H9 (cell line): ENCODE measurements at regions not wholly inside any gene's neighbourhood (a gene's known extent, or its start where the extent isn't known, plus 50 kb on each side); places are given as distances from the start of the nearest gene placed in this dataset.

Experiments used
- DNase-seq: peaks from one replicate; pipeline ENCODE4 v3.0.0-alpha.2; 2017
- H2AFZ ChIP-seq: one replicate; pipeline ENCODE4 v1.6.1; 2013; ENCODE audit warnings: mild to moderate bottlenecking, low read length, control low read depth, moderate library complexity
- H2AK5ac ChIP-seq: 2 replicates; pipeline ENCODE4 v1.6.1; 2013; ENCODE audit warnings: low read length, control low read depth, mixed read lengths; ENCODE audit not compliant: insufficient read length
- H2BK120ac ChIP-seq: one replicate; pipeline ENCODE4 v1.6.1; 2013; ENCODE audit warnings: low read depth, mild to moderate bottlenecking, low read length, control low read depth, inconsistent platforms; ENCODE audit not compliant: poor library complexity, severe bottlenecking
- H2BK12ac ChIP-seq: 2 replicates; pipeline ENCODE4 v1.6.1; 2013; ENCODE audit warnings: low read length, control low read depth, mixed read lengths, low read depth; ENCODE audit not compliant: insufficient read length
- H2BK15ac ChIP-seq: 2 replicates; pipeline ENCODE4 v1.6.1; 2013; ENCODE audit warnings: low read depth, low read length, control low read depth
- H2BK20ac ChIP-seq: one replicate; pipeline ENCODE4 v1.6.1; 2013; ENCODE audit warnings: low read depth, mild to moderate bottlenecking, low read length, control low read depth, inconsistent platforms; ENCODE audit not compliant: poor library complexity, severe bottlenecking
- H2BK5ac ChIP-seq: 2 replicates; pipeline ENCODE4 v1.6.1; 2013; ENCODE audit warnings: low read length, control low read depth, mixed read lengths; ENCODE audit not compliant: insufficient read length
- H3K14ac ChIP-seq: 2 replicates; pipeline ENCODE4 v1.6.1; 2013; ENCODE audit warnings: low read length, control low read depth; ENCODE audit not compliant: insufficient read depth
- H3K18ac ChIP-seq: 2 replicates; pipeline ENCODE4 v1.6.1; 2013; ENCODE audit warnings: low read depth, mild to moderate bottlenecking, mixed read lengths, low read length, control low read depth; ENCODE audit not compliant: insufficient read length
- H3K23ac ChIP-seq: 2 replicates; pipeline ENCODE4 v1.6.1; 2013; ENCODE audit warnings: low read length, control low read depth, mixed read lengths, low read depth; ENCODE audit not compliant: insufficient read length
- H3K23me2 ChIP-seq: 2 replicates; pipeline ENCODE4 v1.6.1; 2013; ENCODE audit warnings: low read depth, mild to moderate bottlenecking, mixed read lengths, low read length, control low read depth; ENCODE audit not compliant: insufficient read length, poor library complexity, severe bottlenecking
- H3K27ac ChIP-seq: 2 replicates; pipeline ENCODE4 v1.5.1; 2013; ENCODE audit warnings: low read length, control low read depth, mixed read lengths, low read depth; ENCODE audit not compliant: insufficient read length
- H3K27me3 ChIP-seq: 2 replicates; pipeline ENCODE4 v1.6.1; 2013; ENCODE audit warnings: low read length, control low read depth, inconsistent platforms; ENCODE audit not compliant: insufficient read depth
- H3K4ac ChIP-seq: 2 replicates; pipeline ENCODE4 v1.6.1; 2013; ENCODE audit warnings: low read depth, mild to moderate bottlenecking, control low read depth, inconsistent platforms, low read length, moderate library complexity
- H3K4me1 ChIP-seq: 2 replicates; pipeline ENCODE4 v1.6.1; 2013; ENCODE audit warnings: low read length, control low read depth, inconsistent platforms; ENCODE audit not compliant: insufficient read depth
- H3K4me2 ChIP-seq: 2 replicates; pipeline ENCODE4 v1.6.1; 2013; ENCODE audit warnings: low read length, control low read depth, mixed read lengths; ENCODE audit not compliant: insufficient read length, insufficient read depth
- H3K56ac ChIP-seq: 2 replicates; pipeline ENCODE4 v1.6.1; 2013; ENCODE audit warnings: low read depth, mild to moderate bottlenecking, mixed read lengths, low read length, control low read depth; ENCODE audit not compliant: insufficient read length
- H3K79me1 ChIP-seq: 2 replicates; pipeline ENCODE4 v1.6.1; 2013; ENCODE audit warnings: low read depth, mild to moderate bottlenecking, moderate library complexity, low read length, control low read depth, inconsistent platforms; ENCODE audit not compliant: insufficient read depth, poor library complexity, severe bottlenecking
- H3K79me2 ChIP-seq: 2 replicates; pipeline ENCODE4 v1.6.1; 2013; ENCODE audit warnings: low read length, control low read depth, inconsistent platforms; ENCODE audit not compliant: insufficient read depth
- H3K9ac ChIP-seq: 2 replicates; pipeline ENCODE4 v1.6.1; 2013; ENCODE audit warnings: low read length, control low read depth, mixed read lengths; ENCODE audit not compliant: insufficient read length; ENCODE audit errors: extremely low read depth
- H3K9me3 ChIP-seq: one replicate; pipeline ENCODE4 v1.6.1; 2013; ENCODE audit warnings: low read depth, low read length, inconsistent platforms; ENCODE audit not compliant: control insufficient read depth
- H3T11ph ChIP-seq: one replicate; pipeline ENCODE4 v1.6.1; 2013; ENCODE audit warnings: mild to moderate bottlenecking, low read length, control low read depth, inconsistent platforms
- H4K20me1 ChIP-seq: one replicate; pipeline ENCODE4 v1.6.1; 2013; ENCODE audit not compliant: control insufficient read depth, insufficient read length, insufficient read depth
- H4K5ac ChIP-seq: 2 replicates; pipeline ENCODE4 v1.6.1; 2013; ENCODE audit warnings: low read depth, mild to moderate bottlenecking, mixed read lengths, low read length, control low read depth; ENCODE audit not compliant: insufficient read length
- H4K8ac ChIP-seq: replicated peaks from 2 replicates; pipeline ENCODE4 v1.6.1; 2013; ENCODE audit warnings: low read length, control low read depth, mixed read lengths, low read depth; ENCODE audit not compliant: insufficient read length
- H4K91ac ChIP-seq: 2 replicates; pipeline ENCODE4 v1.6.1; 2013; ENCODE audit warnings: low read depth, mild to moderate bottlenecking, moderate library complexity, mixed read lengths, low read length, control low read depth; ENCODE audit not compliant: insufficient read length
- H3K27ac Mint-ChIP-seq, 3 experiments: 2 replicates in 2 of 3; 3 replicates in 1 of 3; pipeline ENCODE4 v1.8.0; 2020 to 2021; ENCODE audit warnings: mixed read lengths in 3 of 3, mild to moderate bottlenecking in 1 of 3, moderate library complexity in 1 of 3
- H3K27me3 Mint-ChIP-seq: 2 replicates; pipeline ENCODE4 v1.8.0; 2021; ENCODE audit warnings: low read depth, mild to moderate bottlenecking, moderate library complexity, mixed read lengths
- H3K36me3 Mint-ChIP-seq, 3 experiments: 2 replicates in 2 of 3; 3 replicates in 1 of 3; pipeline ENCODE4 v1.8.0; 2020 to 2021; ENCODE audit warnings: low read depth in 3 of 3, mixed read lengths in 3 of 3; ENCODE audit not compliant: insufficient read depth in 1 of 3
- H3K4me1 Mint-ChIP-seq, 2 experiments: 2 replicates each; pipeline ENCODE4 v1.8.0; 2020; ENCODE audit warnings: mixed read lengths in 2 of 2
- H3K4me3 Mint-ChIP-seq, 2 experiments: 2 replicates in 1 of 2; 3 replicates in 1 of 2; pipeline ENCODE4 v1.8.0; 2020 to 2021; ENCODE audit warnings: mild to moderate bottlenecking in 2 of 2, mixed read lengths in 2 of 2, moderate library complexity in 1 of 2
- H3K9me3 Mint-ChIP-seq, 2 experiments: 2 replicates in 1 of 2; 3 replicates in 1 of 2; pipeline ENCODE4 v1.8.0; 2020; ENCODE audit warnings: mild to moderate bottlenecking in 2 of 2, mixed read lengths in 2 of 2, moderate library complexity in 1 of 2
- WGBS: extraction: QIAGEN DNeasy Blood & Tissue Kit; methylation state at CpG from one replicate; pipeline ENCODE4 v1.1.7; 2013; ENCODE audit warnings: missing lambda C conversion rate, low lambda C conversion rate, mixed read lengths; ENCODE audit not compliant: insufficient read length; ENCODE audit errors: extremely low coverage; 5-methylcytosine and 5-hydroxymethylcytosine counted together
- TF ChIP-seq, protein P1 (sequence below): fragments of 200-600 bp; sonication (generic); conservative IDR thresholded peaks from 3 replicates; pipeline ENCODE4 v1.8.0; 2021; ENCODE audit warnings: antibody characterized with exemption, mild to moderate bottlenecking

DNA sequence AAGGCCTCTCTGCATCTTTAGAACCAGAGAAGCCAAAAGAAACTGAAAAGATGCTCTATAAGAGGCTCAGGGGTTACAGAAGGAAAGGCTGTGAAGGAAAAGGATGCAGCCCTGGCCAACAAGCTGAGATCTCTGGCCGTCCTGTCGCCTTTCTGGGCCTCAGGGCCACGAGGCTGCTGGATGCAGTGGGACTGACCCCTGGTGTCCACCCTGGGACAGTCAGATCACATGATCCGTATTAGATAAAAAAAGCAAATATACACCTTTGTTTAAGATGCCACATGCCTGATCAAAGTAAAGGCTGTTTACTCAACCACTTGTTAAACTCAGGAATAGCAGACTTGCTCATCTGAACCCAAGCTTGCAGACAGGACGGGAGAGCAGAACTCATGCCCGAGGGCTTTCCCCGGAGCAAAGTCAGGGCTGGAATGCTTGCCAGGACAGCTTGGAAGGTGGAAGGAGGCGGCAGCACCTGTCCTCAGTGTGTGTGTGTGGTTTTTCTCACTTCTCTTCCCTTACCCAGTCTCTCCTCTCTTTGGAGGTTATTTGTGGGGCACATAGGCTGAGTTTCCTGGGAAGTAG, 206.5 kb upstream of the TSHZ3 start:
- peaks cover 11 to 18% of the 10 kb centered on the region in 2 experiments for H3K4me1 Mint-ChIP-seq
- no peaks in the 10 kb centered on the region; the same call in 1 of the 2 replicates for H3K27me3 Mint-ChIP-seq
- H3K4me1 ChIP-seq, result no peaks in the 10 kb centered on the region; the same call in 1 of the 2 replicates
- H3K23me2 ChIP-seq, result no peaks in the 10 kb centered on the region
- no peaks in the 10 kb centered on the region for H4K20me1 ChIP-seq
- H3K14ac ChIP-seq, result no peak overlapping the region
- H3K18ac ChIP-seq, result no peak overlapping the region
- H3K27me3 ChIP-seq, result no peaks in the 10 kb centered on the region
- no peak overlapping the region for H2BK20ac ChIP-seq
- H3K9me3 ChIP-seq, result peaks cover 15% of the 10 kb centered on the region
- H3K9me3 Mint-ChIP-seq, result peaks cover 17 to 21% of the 10 kb centered on the region in 2 experiments
- no peak overlapping the region for H4K5ac ChIP-seq
- no peak overlapping the region for H3K56ac ChIP-seq
- no peak overlapping the region for H3T11ph ChIP-seq
- no peak overlapping the region for H2BK15ac ChIP-seq
- H3K9ac ChIP-seq, result no peak overlapping the region
- no peak overlapping the region for H2AK5ac ChIP-seq
- H3K27ac ChIP-seq, result no peak overlapping the region
- no peaks in the 10 kb centered on the region for H3K79me1 ChIP-seq
- no peaks in the 10 kb centered on the region for H3K79me2 ChIP-seq
- no peak overlapping the region for H4K8ac ChIP-seq
- H3K4ac ChIP-seq, result no peak overlapping the region
- no peak overlapping the region for H4K91ac ChIP-seq
- peaks cover 0 to 18% (median 8%) of the 10 kb centered on the region in 3 experiments; a peak in 6 of 7 replicates for H3K36me3 Mint-ChIP-seq
- H2BK12ac ChIP-seq, result no peak overlapping the region
- no peak overlapping the region for H2BK120ac ChIP-seq
- no peak overlapping the region for H3K23ac ChIP-seq
- H3K27ac Mint-ChIP-seq, result no peak overlapping the region; a peak in 2 of 7 replicates
- WGBS, result no CpG with 5 or more reads among the region's 8 CpGs
- DNase-seq, result no peak
- no peak overlapping the region for H2BK5ac ChIP-seq
- no peak overlapping the region for H3K4me2 ChIP-seq
- no peak overlapping the region for H2AFZ ChIP-seq
- no peak overlapping the region for H3K4me3 Mint-ChIP-seq
- TF ChIP-seq, protein P1, sequence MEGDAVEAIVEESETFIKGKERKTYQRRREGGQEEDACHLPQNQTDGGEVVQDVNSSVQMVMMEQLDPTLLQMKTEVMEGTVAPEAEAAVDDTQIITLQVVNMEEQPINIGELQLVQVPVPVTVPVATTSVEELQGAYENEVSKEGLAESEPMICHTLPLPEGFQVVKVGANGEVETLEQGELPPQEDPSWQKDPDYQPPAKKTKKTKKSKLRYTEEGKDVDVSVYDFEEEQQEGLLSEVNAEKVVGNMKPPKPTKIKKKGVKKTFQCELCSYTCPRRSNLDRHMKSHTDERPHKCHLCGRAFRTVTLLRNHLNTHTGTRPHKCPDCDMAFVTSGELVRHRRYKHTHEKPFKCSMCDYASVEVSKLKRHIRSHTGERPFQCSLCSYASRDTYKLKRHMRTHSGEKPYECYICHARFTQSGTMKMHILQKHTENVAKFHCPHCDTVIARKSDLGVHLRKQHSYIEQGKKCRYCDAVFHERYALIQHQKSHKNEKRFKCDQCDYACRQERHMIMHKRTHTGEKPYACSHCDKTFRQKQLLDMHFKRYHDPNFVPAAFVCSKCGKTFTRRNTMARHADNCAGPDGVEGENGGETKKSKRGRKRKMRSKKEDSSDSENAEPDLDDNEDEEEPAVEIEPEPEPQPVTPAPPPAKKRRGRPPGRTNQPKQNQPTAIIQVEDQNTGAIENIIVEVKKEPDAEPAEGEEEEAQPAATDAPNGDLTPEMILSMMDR, result no peak; the same call in 2 of the 3 replicates
